Loucy (cell line): ENCODE measurements at regions not wholly inside any gene's neighbourhood (a gene's known extent, or its start where the extent isn't known, plus 50 kb on each side); places are given as distances from the start of the nearest gene placed in this dataset.

Experiments used
- CTCF ChIP-seq: fragments of 200-600 bp; sonication (generic); conservative IDR thresholded peaks from 2 replicates; pipeline ENCODE4 v1.5.1; 2014; ENCODE audit warnings: mild to moderate bottlenecking, antibody characterized with exemption, low read length
- EZH2phosphoT487 ChIP-seq: fragments of 200-600 bp; IDR thresholded peaks from 2 replicates; pipeline ENCODE4 v1.6.1; 2018; ENCODE audit warnings: antibody characterized with exemption, mild to moderate bottlenecking, moderate library complexity, borderline replicate concordance

GRCh38 chr11:112525844-112526590 lies 265.4 kb upstream of the PLET1 start:
- TF ChIP-seq CTCF (no peak), EZH2phosphoT487 (no peak)
